HG03378 (cell line): ENCODE measurements at regions not wholly inside any gene's neighbourhood (a gene's known extent, or its start where the extent isn't known, plus 50 kb on each side); places are given as distances from the start of the nearest gene placed in this dataset.

Source experiments
- ATAC-seq: cut with Tn5 transposase; IDR thresholded peaks from one replicate; pipeline ENCODE4 v1.9.1; 2021; ENCODE audit warnings: mild to moderate bottlenecking, moderate library complexity; ENCODE audit not compliant: unreplicated experiment

- ATAC-seq = no peak
Observed at GRCh38 chr2:52960881-52961280, 806.7 kb upstream of the CHAC2 start.

GRCh38 chr2:52959801-52960200 lies 807.8 kb upstream of the CHAC2 start:
- no peak for ATAC-seq

GRCh38 chr2:52956766-52957165 lies 810.8 kb upstream of the CHAC2 start:
- ATAC-seq = no peak

- ATAC-seq = no peak
Observed at GRCh38 chr2:52956118-52956517, 811.5 kb upstream of the CHAC2 start.

GRCh38 chr2:52955079-52955478 lies 812.5 kb upstream of the CHAC2 start:
- no peak for ATAC-seq

GRCh38 chr2:52940101-52940500 lies 827.5 kb upstream of the CHAC2 start:
- ATAC-seq = no peak

GRCh38 chr2:52939250-52939649 lies 828.4 kb upstream of the CHAC2 start:
- ATAC-seq = peak; percentile 29

- no peak for ATAC-seq
Observed at GRCh38 chr2:52936029-52936428, 831.6 kb upstream of the CHAC2 start.

GRCh38 chr2:52934920-52935640 lies 832.5 kb upstream of the CHAC2 start:
- no peak for ATAC-seq

- ATAC-seq = peak; percentile 85
Observed at GRCh38 chr2:52934323-52934898, 833.2 kb upstream of the CHAC2 start.

- ATAC-seq = no peak
Observed at GRCh38 chr2:52933878-52934277, 833.7 kb upstream of the CHAC2 start.

- peak; percentile 40 for ATAC-seq
Observed at GRCh38 chr2:52931660-52932059, 835.9 kb upstream of the CHAC2 start.

- no peak for ATAC-seq
Observed at GRCh38 chr2:52929412-52929811, 838.2 kb upstream of the CHAC2 start.

GRCh38 chr2:52919673-52920072 lies 847.9 kb upstream of the CHAC2 start:
- ATAC-seq = no peak

- no peak for ATAC-seq
Observed at GRCh38 chr2:52918551-52918950, 849.1 kb upstream of the CHAC2 start.

- ATAC-seq = no peak
Observed at GRCh38 chr2:52916981-52917380, 850.6 kb upstream of the CHAC2 start.

- no peak for ATAC-seq
Observed at GRCh38 chr2:52904355-52904891, 863.2 kb upstream of the CHAC2 start.

- no peak for ATAC-seq
Observed at GRCh38 chr2:52897511-52898044, 870.0 kb upstream of the CHAC2 start.

GRCh38 chr2:52895726-52896340 lies 871.8 kb upstream of the CHAC2 start:
- ATAC-seq = no peak

- no peak for ATAC-seq
Observed at GRCh38 chr2:52886556-52886955, 881.0 kb upstream of the CHAC2 start.

GRCh38 chr2:52884761-52885352 lies 882.7 kb upstream of the CHAC2 start:
- ATAC-seq = no peak
